ENCODE measurements at regions not wholly inside any gene's neighbourhood (a gene's known extent, or its start where the extent isn't known, plus 50 kb on each side); places are given as distances from the start of the nearest gene placed in this dataset.

- no peak for DNase-seq
Measured at GRCh38 chr11:103530257-103530656, 421.0 kb downstream of the DYNC2H1 start.

GRCh38 chr11:103532133-103532788 is 423.0 kb downstream of the DYNC2H1 start:
- peak; percentile 20 for DNase-seq

- DNase-seq: no peak
Measured at GRCh38 chr11:103534191-103534590, 425.0 kb downstream of the DYNC2H1 start.

- DNase-seq: no peak
Measured at GRCh38 chr11:103534959-103535358, 425.7 kb downstream of the DYNC2H1 start.

GRCh38 chr11:103536335-103536722 is 427.1 kb downstream of the DYNC2H1 start:
- DNase-seq: no peak

GRCh38 chr11:103537904-103538502 is 428.8 kb downstream of the DYNC2H1 start:
- no peak for DNase-seq

GRCh38 chr11:103539166-103539565 is 429.9 kb downstream of the DYNC2H1 start:
- no peak for DNase-seq

GRCh38 chr11:103541186-103541795 is 432.1 kb downstream of the DYNC2H1 start:
- no peak for DNase-seq

GRCh38 chr11:103542851-103543250 is 433.6 kb downstream of the DYNC2H1 start:
- no peak for DNase-seq

GRCh38 chr11:103543456-103543855 is 434.2 kb downstream of the DYNC2H1 start:
- no peak for DNase-seq

- DNase-seq: no peak
Measured at GRCh38 chr11:103544874-103545273, 435.6 kb downstream of the DYNC2H1 start.

GRCh38 chr11:103545551-103545950 is 436.3 kb downstream of the DYNC2H1 start:
- no peak for DNase-seq

- no peak for DNase-seq
Measured at GRCh38 chr11:103546236-103546635, 437.0 kb downstream of the DYNC2H1 start.

- DNase-seq: no peak
Measured at GRCh38 chr11:103547024-103547423, 437.8 kb downstream of the DYNC2H1 start.

GRCh38 chr11:103547691-103548090 is 438.5 kb downstream of the DYNC2H1 start:
- DNase-seq: no peak

GRCh38 chr11:103548838-103549237 is 439.6 kb downstream of the DYNC2H1 start:
- DNase-seq: no peak

GRCh38 chr11:103550811-103551210 is 441.6 kb downstream of the DYNC2H1 start:
- DNase-seq: no peak

- no peak for DNase-seq
Measured at GRCh38 chr11:103552086-103552485, 442.9 kb downstream of the DYNC2H1 start.

- no peak for DNase-seq
Measured at GRCh38 chr11:103556171-103556570, 446.9 kb downstream of the DYNC2H1 start.

- no peak for DNase-seq
Measured at GRCh38 chr11:103566116-103566515, 456.9 kb downstream of the DYNC2H1 start.

GRCh38 chr11:103581760-103582159 is 454.7 kb upstream of the DDI1 start:
- no peak for DNase-seq

- DNase-seq: no peak
Measured at GRCh38 chr11:103582351-103582909, 454.0 kb upstream of the DDI1 start.

GRCh38 chr11:103584021-103584420 is 452.4 kb upstream of the DDI1 start:
- DNase-seq: no peak

GRCh38 chr11:103584720-103585119 is 451.7 kb upstream of the DDI1 start:
- no peak for DNase-seq
